ENCODE measurements at regions not wholly inside any gene's neighbourhood (a gene's known extent, or its start where the extent isn't known, plus 50 kb on each side); places are given as distances from the start of the nearest gene placed in this dataset.

DNA sequence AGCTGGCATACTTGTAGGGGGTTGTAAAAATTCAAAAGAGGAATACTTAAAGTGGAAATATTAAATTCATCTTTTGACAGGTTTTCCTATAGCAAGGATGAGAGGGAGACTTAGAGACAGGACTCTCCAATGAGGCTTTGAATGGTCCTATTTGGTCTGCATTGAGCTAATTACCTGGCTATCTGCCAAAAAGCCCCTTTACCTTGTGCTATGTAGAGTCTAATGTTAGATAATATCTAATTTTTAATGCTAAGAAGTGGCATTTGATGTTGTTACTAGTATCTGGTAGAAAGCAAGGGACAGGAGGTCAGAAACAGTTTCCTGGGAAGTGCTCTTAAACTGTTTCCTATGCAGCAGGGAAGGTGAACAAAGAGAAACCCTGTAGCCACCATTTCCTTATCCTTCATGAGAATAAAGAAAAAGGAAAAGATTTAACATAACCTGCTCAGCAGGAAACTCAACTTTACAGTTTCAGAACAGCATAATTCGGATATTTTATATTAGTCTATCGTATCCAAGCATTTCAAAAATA lies 550.0 kb downstream of the SOX5 start:
- H3K79me2 ChIP-seq (ENCODE audit: insufficient read depth), result no peaks in the 10 kb centered on the region
- H3K27me3 ChIP-seq (replicated peaks; ENCODE audit: insufficient read depth), result no peaks in the 10 kb centered on the region
- no peak overlapping the region for H3K4me3 ChIP-seq
- H4K20me1 ChIP-seq (ENCODE audit: insufficient read depth), result no peaks in the 10 kb centered on the region
- no peaks in the 10 kb centered on the region for H3K36me3 ChIP-seq (ENCODE audit: low read depth)
- H3K9me3 ChIP-seq (ENCODE audit: low read depth), result peaks cover 3% of the 10 kb centered on the region
- no peak overlapping the region for H3K27ac ChIP-seq
- in situ Hi-C loops (cut with MboI), result no loop called here
- H3K9me2 ChIP-seq (ENCODE audit: insufficient read depth), result no peaks in the 10 kb centered on the region
- no peak for TF ChIP-seq EZH2 (IDR thresholded peaks at IDR 0.05; ENCODE audit: insufficient read depth, poor library complexity, severe bottlenecking)
- TF ChIP-seq EZH2phosphoT487 (IDR thresholded peaks at IDR 0.05; ENCODE audit: insufficient read depth, low read depth), result no peak
- H2AFZ ChIP-seq, result no peak overlapping the region
- H3K4me1 ChIP-seq (ENCODE audit: insufficient read depth), result no peaks in the 10 kb centered on the region
- no peak for DNase-seq
- H3K4me2 ChIP-seq (ENCODE audit: unreplicated experiment), result no peak overlapping the region
- no peaks in the 10 kb centered on the region for H3F3A ChIP-seq (ENCODE audit: insufficient read depth)
- WGBS, 2 experiments (ENCODE audit: low coverage in 1 of 2, low lambda C conversion rate in 2 of 2, missing lambda C conversion rate in 2 of 2), result 4 to 5% methylated on average over 2 of the region's 2 CpGs
- no peak overlapping the region for H3K9ac ChIP-seq

DNA sequence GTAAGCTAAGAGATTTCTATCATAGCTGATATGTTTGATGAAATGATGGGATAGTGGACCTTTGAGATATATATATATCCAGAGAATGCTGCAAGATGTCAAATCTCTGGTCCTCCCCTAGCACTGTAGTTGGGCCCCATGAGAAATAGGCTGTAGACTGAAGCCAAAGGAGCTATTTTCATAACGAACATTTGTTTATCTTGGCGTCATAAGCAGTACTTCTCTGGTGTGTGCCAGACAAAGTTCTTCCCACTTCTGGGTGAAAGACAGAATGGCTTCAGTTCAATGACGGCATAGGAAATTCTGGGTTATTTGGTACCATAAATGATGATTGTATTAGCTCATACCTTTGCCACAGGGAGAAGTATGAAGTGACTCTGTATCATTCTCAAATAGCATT lies 534.3 kb downstream of the SOX5 start:
- Histone ChIP-seq H3K27me3 (replicated peaks; ENCODE audit: insufficient read depth) (no peaks in the 10 kb centered on the region), H3K9me3 (ENCODE audit: low read depth) (no peaks in the 10 kb centered on the region), H3K9me2 (ENCODE audit: insufficient read depth) (no peaks in the 10 kb centered on the region), H3F3A (ENCODE audit: insufficient read depth) (no peaks in the 10 kb centered on the region), H2AFZ (no peak overlapping the region), H3K79me2 (ENCODE audit: insufficient read depth) (no peaks in the 10 kb centered on the region), H3K4me2 (ENCODE audit: unreplicated experiment) (no peak overlapping the region), H3K36me3 (ENCODE audit: low read depth) (no peaks in the 10 kb centered on the region), H3K4me1 (ENCODE audit: insufficient read depth) (no peaks in the 10 kb centered on the region), H3K4me3 (no peak overlapping the region), H3K27ac (no peak overlapping the region), H3K9ac (no peak overlapping the region), H4K20me1 (ENCODE audit: insufficient read depth) (no peaks in the 10 kb centered on the region)
- 25 to 29% methylated on average over 3 of the region's 3 CpGs for WGBS, 2 experiments (ENCODE audit: low coverage in 1 of 2, low lambda C conversion rate in 2 of 2, missing lambda C conversion rate in 2 of 2)
- TF ChIP-seq EZH2phosphoT487 (IDR thresholded peaks at IDR 0.05; ENCODE audit: insufficient read depth, low read depth), result no peak
- no peak for TF ChIP-seq EZH2 (IDR thresholded peaks at IDR 0.05; ENCODE audit: insufficient read depth, poor library complexity, severe bottlenecking)
- DNase-seq, result no peak
- in situ Hi-C loops (cut with MboI), result no loop called here

- Histone ChIP-seq H3K4me2 (ENCODE audit: unreplicated experiment) (no peak overlapping the region), H3K4me3 (no peak overlapping the region), H3K79me2 (ENCODE audit: insufficient read depth) (no peaks in the 10 kb centered on the region), H3K27ac (no peak overlapping the region), H3K9ac (no peak overlapping the region), H3K9me3 (ENCODE audit: low read depth) (no peaks in the 10 kb centered on the region), H3K27me3 (replicated peaks; ENCODE audit: insufficient read depth) (no peaks in the 10 kb centered on the region), H4K20me1 (ENCODE audit: insufficient read depth) (no peaks in the 10 kb centered on the region), H3K36me3 (ENCODE audit: low read depth) (no peaks in the 10 kb centered on the region), H2AFZ (no peak overlapping the region), H3F3A (ENCODE audit: insufficient read depth) (no peaks in the 10 kb centered on the region), H3K9me2 (ENCODE audit: insufficient read depth) (no peaks in the 10 kb centered on the region), H3K4me1 (ENCODE audit: insufficient read depth) (no peaks in the 10 kb centered on the region)
- in situ Hi-C loops (cut with MboI), result no loop called here
- DNase-seq, result no peak
- 9 to 16% methylated on average over 6 of the region's 6 CpGs for WGBS, 2 experiments (ENCODE audit: low coverage in 1 of 2, low lambda C conversion rate in 2 of 2, missing lambda C conversion rate in 2 of 2)
- no peak for TF ChIP-seq EZH2 (IDR thresholded peaks at IDR 0.05; ENCODE audit: insufficient read depth, poor library complexity, severe bottlenecking)
- no peak for TF ChIP-seq EZH2phosphoT487 (IDR thresholded peaks at IDR 0.05; ENCODE audit: insufficient read depth, low read depth)
Measured at GRCh38 chr12:23421556-23421955, 527.9 kb downstream of the SOX5 start.

DNA sequence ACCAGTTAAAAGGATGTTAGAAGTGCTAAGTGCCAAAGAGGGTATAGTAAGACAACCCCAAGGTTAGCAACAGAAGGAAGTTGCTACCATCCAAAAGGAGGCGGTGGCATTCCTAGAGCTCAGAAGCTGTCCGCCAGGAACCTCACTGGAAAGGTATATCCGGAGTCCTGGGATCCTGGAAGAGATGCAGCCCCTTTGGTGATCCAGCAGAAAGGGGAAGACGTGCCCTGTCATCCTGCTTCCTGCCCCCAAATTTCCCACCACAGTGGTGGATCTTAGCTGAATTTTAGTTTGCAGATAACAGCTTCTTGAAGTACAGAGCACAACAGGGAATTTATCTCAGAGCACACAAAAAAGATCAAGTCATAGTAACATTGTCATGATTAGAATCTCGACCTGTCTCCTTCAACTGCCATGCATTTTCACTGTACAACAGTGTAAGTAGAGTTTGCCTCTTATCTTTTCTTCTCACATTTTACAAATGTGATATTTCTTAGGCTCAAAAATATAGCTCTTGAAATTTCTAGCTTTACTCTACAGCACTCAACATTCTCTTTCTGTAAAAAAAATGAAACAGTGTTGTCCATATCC lies 526.3 kb downstream of the SOX5 start:
- H3K9me2 ChIP-seq (ENCODE audit: insufficient read depth), result no peaks in the 10 kb centered on the region
- H3K27me3 ChIP-seq (replicated peaks; ENCODE audit: insufficient read depth), result no peaks in the 10 kb centered on the region
- no peaks in the 10 kb centered on the region for H4K20me1 ChIP-seq (ENCODE audit: insufficient read depth)
- no peaks in the 10 kb centered on the region for H3K9me3 ChIP-seq (ENCODE audit: low read depth)
- H3K4me1 ChIP-seq (ENCODE audit: insufficient read depth), result no peaks in the 10 kb centered on the region
- TF ChIP-seq EZH2phosphoT487 (IDR thresholded peaks at IDR 0.05; ENCODE audit: insufficient read depth, low read depth) (no peak), EZH2 (IDR thresholded peaks at IDR 0.05; ENCODE audit: insufficient read depth, poor library complexity, severe bottlenecking) (no peak)
- no peaks in the 10 kb centered on the region for H3K79me2 ChIP-seq (ENCODE audit: insufficient read depth)
- no peak overlapping the region for H3K9ac ChIP-seq
- no peaks in the 10 kb centered on the region for H3F3A ChIP-seq (ENCODE audit: insufficient read depth)
- H3K4me3 ChIP-seq, result no peak overlapping the region
- H3K4me2 ChIP-seq (ENCODE audit: unreplicated experiment), result no peak overlapping the region
- no peak for DNase-seq
- WGBS, 2 experiments (ENCODE audit: low coverage in 1 of 2, low lambda C conversion rate in 2 of 2, missing lambda C conversion rate in 2 of 2), result 18 to 26% methylated on average over 5 of the region's 5 CpGs
- in situ Hi-C loops (cut with MboI), result no loop called here
- no peak overlapping the region for H2AFZ ChIP-seq
- no peak overlapping the region for H3K27ac ChIP-seq
- H3K36me3 ChIP-seq (ENCODE audit: low read depth), result no peaks in the 10 kb centered on the region

Data from GM23248 (cell line).